Transverse colon (tissue), 4 donors: ENCODE measurements at regions not wholly inside any gene's neighbourhood (a gene's known extent, or its start where the extent isn't known, plus 50 kb on each side); places are given as distances from the start of the nearest gene placed in this dataset.

ENCODE experiments used
- CTCF ChIP-seq, 5 experiments: fragments of 200-600 bp in 3 of 5; fragments of 450-650 bp in 2 of 5; sonication (generic) in 3 of 5; IDR thresholded peaks; 1 replicate in 2 of 5; 2 replicates in 3 of 5; pipeline ENCODE4 v1.5.1; 2016 to 2017; ENCODE audit warnings: antibody characterized with exemption in 5 of 5, inconsistent platforms in 3 of 5, mild to moderate bottlenecking in 2 of 5, moderate library complexity in 1 of 5
- EP300 ChIP-seq: sonication (generic); formaldehyde crosslinking; IDR thresholded peaks from one replicate; pipeline ENCODE4 v1.6.1; 2017; ENCODE audit warnings: antibody characterized with exemption, low read depth
- POLR2A ChIP-seq: fragments of 450-650 bp; IDR thresholded peaks from one replicate; pipeline ENCODE4 v1.6.1; 2016; ENCODE audit warnings: antibody characterized with exemption, mild to moderate bottlenecking, moderate library complexity
- POLR2AphosphoS5 ChIP-seq, 3 donors: sonication (generic); formaldehyde crosslinking; IDR thresholded peaks; one replicate each; pipeline ENCODE4 v1.6.1; 2016; ENCODE audit warnings: antibody characterized with exemption in 3 of 3

GRCh38 chr6:7668936-7669335, 57.0 kb upstream of the BMP6 start:
- no peak for TF ChIP-seq CTCF (IDR thresholded peaks at IDR 0.05)
- no peak for TF ChIP-seq EP300
- no peak for TF ChIP-seq POLR2A
- TF ChIP-seq POLR2AphosphoS5 (IDR thresholded peaks at IDR 0.05): no peak
